ENCODE measurements at regions not wholly inside any gene's neighbourhood (a gene's known extent, or its start where the extent isn't known, plus 50 kb on each side); places are given as distances from the start of the nearest gene placed in this dataset.

DNA sequence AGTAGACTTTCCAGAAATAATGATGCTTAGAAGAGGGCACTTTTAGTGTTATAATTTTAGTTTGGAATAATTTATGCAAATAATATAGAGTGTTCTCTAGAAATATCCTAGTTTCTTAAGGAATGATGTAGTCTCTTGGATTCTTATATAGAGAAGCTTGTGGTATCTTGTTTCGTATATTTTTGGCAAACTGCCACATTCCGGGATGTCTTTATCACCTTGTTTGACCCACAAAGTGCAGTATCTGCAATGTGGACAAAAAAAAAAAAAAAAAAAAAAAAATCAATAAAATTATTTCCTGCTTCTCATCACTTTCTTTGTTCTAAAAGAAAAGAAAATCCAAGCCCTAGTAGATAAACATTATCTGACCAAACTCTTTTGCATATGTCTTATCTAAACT lies 1577.7 kb upstream of the TENM3 start:
- TF ChIP-seq TCF7L2 (IDR thresholded peaks at IDR 0.05; ENCODE audit: borderline replicate concordance, extremely low read depth, insufficient read depth, insufficient read length), result no peak
- TF ChIP-seq, protein P1, sequence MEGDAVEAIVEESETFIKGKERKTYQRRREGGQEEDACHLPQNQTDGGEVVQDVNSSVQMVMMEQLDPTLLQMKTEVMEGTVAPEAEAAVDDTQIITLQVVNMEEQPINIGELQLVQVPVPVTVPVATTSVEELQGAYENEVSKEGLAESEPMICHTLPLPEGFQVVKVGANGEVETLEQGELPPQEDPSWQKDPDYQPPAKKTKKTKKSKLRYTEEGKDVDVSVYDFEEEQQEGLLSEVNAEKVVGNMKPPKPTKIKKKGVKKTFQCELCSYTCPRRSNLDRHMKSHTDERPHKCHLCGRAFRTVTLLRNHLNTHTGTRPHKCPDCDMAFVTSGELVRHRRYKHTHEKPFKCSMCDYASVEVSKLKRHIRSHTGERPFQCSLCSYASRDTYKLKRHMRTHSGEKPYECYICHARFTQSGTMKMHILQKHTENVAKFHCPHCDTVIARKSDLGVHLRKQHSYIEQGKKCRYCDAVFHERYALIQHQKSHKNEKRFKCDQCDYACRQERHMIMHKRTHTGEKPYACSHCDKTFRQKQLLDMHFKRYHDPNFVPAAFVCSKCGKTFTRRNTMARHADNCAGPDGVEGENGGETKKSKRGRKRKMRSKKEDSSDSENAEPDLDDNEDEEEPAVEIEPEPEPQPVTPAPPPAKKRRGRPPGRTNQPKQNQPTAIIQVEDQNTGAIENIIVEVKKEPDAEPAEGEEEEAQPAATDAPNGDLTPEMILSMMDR (IDR thresholded peaks at IDR 0.05 in 2 of 3, conservative IDR thresholded peaks at IDR 0.05 in 1 of 3; ENCODE audit: borderline replicate concordance in 1 of 3, insufficient read depth in 1 of 3, low read depth in 2 of 3, low read length in 2 of 3), result no peak
- TF ChIP-seq EZH2 (IDR thresholded peaks at IDR 0.05), result no peak
- no peak for TF ChIP-seq RAD21 (IDR thresholded peaks at IDR 0.05; ENCODE audit: low read depth)
- no peak for TF ChIP-seq EZH2phosphoT487 (IDR thresholded peaks at IDR 0.05; ENCODE audit: borderline replicate concordance)
- TF ChIP-seq, protein P2, sequence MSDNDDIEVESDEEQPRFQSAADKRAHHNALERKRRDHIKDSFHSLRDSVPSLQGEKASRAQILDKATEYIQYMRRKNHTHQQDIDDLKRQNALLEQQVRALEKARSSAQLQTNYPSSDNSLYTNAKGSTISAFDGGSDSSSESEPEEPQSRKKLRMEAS (IDR thresholded peaks at IDR 0.05), result no peak
- no peak for TF ChIP-seq EGR1 (IDR thresholded peaks at IDR 0.05; ENCODE audit: low read depth)
- TF ChIP-seq POLR2A (IDR thresholded peaks at IDR 0.05; ENCODE audit: borderline replicate concordance, extremely low read depth, insufficient read depth, insufficient read length), result no peak

All from HCT116 (cell line).